K562 (cell line): ENCODE measurements at regions not wholly inside any gene's neighbourhood (a gene's known extent, or its start where the extent isn't known, plus 50 kb on each side); places are given as distances from the start of the nearest gene placed in this dataset.

ENCODE experiments used
- CC2D1A ChIP-seq: fragments of 450-650 bp; IDR thresholded peaks from 2 replicates; pipeline ENCODE4 v1.6.1; 2017; ENCODE audit warnings: mild to moderate bottlenecking
- CTCF ChIP-seq, 3 experiments: IDR thresholded peaks in 2 of 3; conservative IDR thresholded peaks in 1 of 3; 2 replicates each; pipeline ENCODE4 v1.5.1; 2011 to 2012; ENCODE audit warnings: low read length in 3 of 3, mild to moderate bottlenecking in 3 of 3, control low read depth in 2 of 3, improper control_type of control experiment in 1 of 3, inconsistent platforms in 1 of 3, low read depth in 1 of 3, mixed read lengths in 1 of 3, moderate library complexity in 1 of 3; ENCODE audit not compliant: insufficient read depth in 2 of 3
- DEAF1 ChIP-seq: fragments of 450-650 bp; formaldehyde crosslinking; IDR thresholded peaks from 2 replicates; pipeline ENCODE4 v1.4.0; 2020; ENCODE audit warnings: mild to moderate bottlenecking, moderate library complexity
- KLF6 ChIP-seq: fragments of 250-450 bp; sonication (Bioruptor Pico); IDR thresholded peaks from 2 replicates; pipeline ENCODE4 v1.4.0; 2020; ENCODE audit warnings: mild to moderate bottlenecking, moderate library complexity, borderline replicate concordance
- NFATC3 ChIP-seq: fragments of 450-650 bp; IDR thresholded peaks from 2 replicates; pipeline ENCODE4 v1.6.1; 2017; ENCODE audit warnings: mild to moderate bottlenecking
- NFE2 ChIP-seq: IDR thresholded peaks from 2 replicates; pipeline ENCODE4 v1.6.1; 2014; ENCODE audit warnings: antibody characterized with exemption, low read depth
- PCBP1 ChIP-seq: fragments of 200-400 bp; formaldehyde crosslinking; IDR thresholded peaks from 2 replicates; pipeline ENCODE4 v1.6.1; 2018; ENCODE audit warnings: mild to moderate bottlenecking, low read depth, low read length; ENCODE audit not compliant: poor library complexity, severe bottlenecking
- PHF8 ChIP-seq: fragments of 200-600 bp; sonication (generic); IDR thresholded peaks from 2 replicates; pipeline ENCODE4 v1.6.1; 2012; ENCODE audit warnings: mixed run types, mild to moderate bottlenecking, inconsistent platforms, low read length, moderate library complexity, borderline replicate concordance
- POLR3A ChIP-seq: IDR thresholded peaks from 2 replicates; pipeline ENCODE4 v1.6.1; 2011; ENCODE audit warnings: borderline replicate concordance, mild to moderate bottlenecking, moderate library complexity; ENCODE audit not compliant: insufficient read length, insufficient read depth; ENCODE audit errors: extremely low read depth
- SNRNP70 ChIP-seq: fragments of 200-400 bp; formaldehyde crosslinking; optimal IDR thresholded peaks from 2 replicates; pipeline ENCODE3; 2017; ENCODE audit warnings: low read depth, low read length
- SRF ChIP-seq, 2 experiments: fragments of 250-450, 450-650 bp in 1 of 2; sonication (Bioruptor Pico) in 1 of 2; sonication (generic) in 1 of 2; formaldehyde crosslinking; IDR thresholded peaks; 2 replicates each; pipeline versions ENCODE4 v1.5.0 to v1.5.1; 2020 to 2022; ENCODE audit warnings: mild to moderate bottlenecking in 1 of 2, missing genetic modification reagents in 1 of 2
- STAG1 ChIP-seq: sonication (generic); formaldehyde crosslinking; IDR thresholded peaks from 2 replicates; pipeline ENCODE4 v1.5.0; 2020; ENCODE audit warnings: missing genetic modification reagents, borderline replicate concordance
- WHSC1 ChIP-seq: IDR thresholded peaks from one replicate; pipeline ENCODE4 v1.6.1; 2012; ENCODE audit warnings: low read length, control low read depth, inconsistent platforms
- ZBTB40 ChIP-seq, 2 experiments: fragments of 450-650 bp in 1 of 2; sonication (generic) in 1 of 2; formaldehyde crosslinking in 1 of 2; IDR thresholded peaks; 2 replicates each; pipeline versions ENCODE4 v1.7.1 to v1.9.0; 2016 to 2022; ENCODE audit warnings: inconsistent platforms in 1 of 2, mild to moderate bottlenecking in 1 of 2, missing genetic modification reagents in 1 of 2
- ZNF197 ChIP-seq: fragments of 200-800 bp; sonication (Bioruptor generic); IDR thresholded peaks from 2 replicates; pipeline ENCODE4 v1.6.1; 2016; ENCODE audit warnings: low read depth, missing genetic modification characterization, missing compliant biosample characterization

- peak; percentile 60 for TF ChIP-seq DEAF1 (CRISPR knock-in tag)
- no peak for TF ChIP-seq NFATC3
- no peak for TF ChIP-seq ZBTB40 (IDR thresholded peaks at IDR 0.05)
- TF ChIP-seq ZBTB40 (CRISPR knock-in tag; IDR thresholded peaks at IDR 0.05) = no peak
- TF ChIP-seq NFE2 = peak; percentile 48; the same call in 1 of the 2 replicates
- TF ChIP-seq POLR3A = no peak
- TF ChIP-seq KLF6 (CRISPR knock-in tag) = no peak
- TF ChIP-seq CC2D1A = peak; percentile 48; the same call in 1 of the 2 replicates
- no peak for TF ChIP-seq SRF (CRISPR knock-in tag; IDR thresholded peaks at IDR 0.05)
- TF ChIP-seq ZNF197 = no peak
- peak; percentile 51; the same call in 1 of the 2 replicates for TF ChIP-seq STAG1
- TF ChIP-seq SNRNP70 = no peak
- peak; percentile 95 to 100 (median 100) for TF ChIP-seq CTCF (IDR thresholded peaks at IDR 0.05 in 2 of 3, conservative IDR thresholded peaks at IDR 0.05 in 1 of 3; ENCODE audit: insufficient read depth in 2 of 3, low read depth in 1 of 3, low read length in 3 of 3)
- TF ChIP-seq PCBP1 = no peak
- no peak for TF ChIP-seq PHF8
- no peak for TF ChIP-seq WHSC1
Observed at GRCh38 chr6:134111062-134111677, 58.7 kb upstream of the SLC2A12 start (continued).
